GM19397 (cell line): ENCODE measurements at regions not wholly inside any gene's neighbourhood (a gene's known extent, or its start where the extent isn't known, plus 50 kb on each side); places are given as distances from the start of the nearest gene placed in this dataset.
"Not testable (repeated sequence)": the region's sequence is repeated elsewhere in the genome, so short reads cannot be mapped to it uniquely, and the experiment has no call there.

ENCODE experiments used
- ATAC-seq: cut with Tn5 transposase; IDR thresholded peaks from one replicate; pipeline ENCODE4 v1.9.1; 2021; ENCODE audit warnings: mild to moderate bottlenecking, moderate library complexity; ENCODE audit not compliant: unreplicated experiment

DNA sequence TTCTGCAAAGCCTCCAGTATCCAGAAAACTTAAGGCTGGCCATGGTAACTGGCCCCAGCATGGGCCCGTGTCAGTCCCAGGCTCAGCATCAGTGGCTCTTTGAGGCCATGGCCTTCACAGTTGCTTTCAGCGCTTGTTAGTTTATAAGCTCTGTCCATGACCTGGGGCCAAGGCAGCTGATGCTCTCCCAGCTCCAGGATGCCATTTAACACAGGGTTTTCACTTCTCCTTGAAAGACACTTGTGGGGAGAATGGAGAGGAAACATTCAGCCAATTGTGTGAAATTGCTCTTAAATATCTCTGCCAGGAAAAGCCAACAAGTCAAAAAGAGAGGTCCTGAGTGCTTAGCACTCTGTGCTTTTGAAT lies 321.3 kb downstream of the FOXO1 start:
- ATAC-seq, result no peak

DNA sequence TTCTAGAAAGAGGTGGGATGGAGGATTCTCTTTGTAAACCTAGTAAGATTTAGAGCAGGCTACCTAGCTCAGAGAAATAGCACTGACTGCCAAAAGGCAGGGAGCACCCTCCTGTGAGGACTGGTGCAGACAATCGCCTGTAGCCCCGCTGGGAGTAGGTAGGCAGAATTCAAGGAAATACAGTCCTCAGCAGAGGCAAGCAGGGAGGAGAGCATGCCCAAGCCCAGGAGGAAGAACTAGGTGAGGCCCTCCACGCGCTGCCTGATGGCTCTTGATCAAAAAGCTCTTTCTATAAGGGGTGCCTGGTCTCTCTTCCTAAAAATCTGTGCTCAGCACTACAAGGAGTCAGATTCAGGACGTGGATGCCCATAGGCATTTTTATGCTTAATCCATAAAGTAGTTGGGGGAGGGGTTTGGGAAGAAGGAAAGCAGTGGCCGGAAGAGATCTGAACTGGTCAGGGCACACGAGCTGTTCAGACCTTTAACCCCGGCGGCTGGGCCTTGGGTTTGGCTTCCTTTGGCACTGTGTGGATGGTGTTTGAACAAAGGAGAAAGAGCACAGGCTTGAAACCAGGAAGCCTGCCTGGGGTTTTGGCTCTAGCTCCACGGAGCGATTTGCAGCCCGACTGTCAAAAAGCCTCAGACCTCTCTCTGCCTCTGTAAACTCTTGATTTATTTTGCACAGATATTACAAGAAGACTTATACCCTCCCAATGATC lies 320.6 kb downstream of the FOXO1 start:
- ATAC-seq, result no peak

GRCh38 chr13:40346592-40346991 lies 319.8 kb downstream of the FOXO1 start:
- no peak for ATAC-seq

DNA sequence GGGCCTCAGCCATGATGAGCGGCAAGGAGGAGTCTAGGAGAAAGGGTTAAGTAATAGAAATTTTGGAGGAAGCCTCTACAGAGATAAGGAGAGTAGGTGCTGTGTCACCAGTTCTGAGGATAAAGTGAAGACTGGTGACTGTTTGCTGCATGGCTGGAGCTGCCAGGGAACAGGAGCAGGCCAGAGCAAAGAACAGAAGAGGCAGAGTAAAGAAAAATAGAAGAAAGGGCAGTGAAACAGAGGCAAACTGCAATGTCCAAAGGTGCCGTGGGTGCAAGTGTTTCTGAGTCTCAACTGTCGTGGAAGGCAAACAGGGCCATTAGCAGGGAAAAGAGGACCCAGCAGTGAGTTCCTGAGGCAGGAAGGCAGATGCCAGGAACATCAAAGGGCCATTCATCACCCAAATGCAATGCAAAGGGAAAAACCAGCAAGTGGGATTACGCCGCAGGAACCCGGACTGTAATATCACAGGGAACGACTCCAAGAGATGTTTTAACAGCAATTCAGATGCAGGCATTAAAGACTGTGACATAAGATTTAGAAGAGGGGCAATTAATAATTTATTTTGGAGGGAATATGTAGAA lies 318.3 kb downstream of the FOXO1 start:
- no peak for ATAC-seq

GRCh38 chr13:40350283-40350992 lies 316.0 kb downstream of the FOXO1 start:
- ATAC-seq, result no peak

- no peak for ATAC-seq
Measured at GRCh38 chr13:40351537-40352379, 314.7 kb downstream of the FOXO1 start.

DNA sequence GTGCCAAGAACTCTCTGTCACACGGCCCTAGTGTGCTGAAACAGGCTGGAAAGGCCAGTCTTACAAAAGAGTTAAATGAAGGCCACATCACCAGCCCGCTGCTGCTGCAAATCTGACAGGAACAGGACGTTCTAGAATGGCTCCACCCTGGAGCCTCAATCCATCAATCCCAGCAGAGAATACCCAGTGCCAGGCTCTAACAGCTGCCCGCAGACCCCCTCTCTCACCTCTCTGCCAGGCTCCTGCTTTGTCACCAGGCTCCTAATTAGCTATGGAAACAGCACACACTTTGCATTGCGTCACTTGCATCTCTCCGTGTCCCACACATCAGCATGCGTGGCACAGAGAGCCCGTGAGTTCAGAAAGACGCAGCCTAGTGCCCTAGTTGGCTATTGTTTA lies 314.1 kb downstream of the FOXO1 start:
- no peak for ATAC-seq

DNA sequence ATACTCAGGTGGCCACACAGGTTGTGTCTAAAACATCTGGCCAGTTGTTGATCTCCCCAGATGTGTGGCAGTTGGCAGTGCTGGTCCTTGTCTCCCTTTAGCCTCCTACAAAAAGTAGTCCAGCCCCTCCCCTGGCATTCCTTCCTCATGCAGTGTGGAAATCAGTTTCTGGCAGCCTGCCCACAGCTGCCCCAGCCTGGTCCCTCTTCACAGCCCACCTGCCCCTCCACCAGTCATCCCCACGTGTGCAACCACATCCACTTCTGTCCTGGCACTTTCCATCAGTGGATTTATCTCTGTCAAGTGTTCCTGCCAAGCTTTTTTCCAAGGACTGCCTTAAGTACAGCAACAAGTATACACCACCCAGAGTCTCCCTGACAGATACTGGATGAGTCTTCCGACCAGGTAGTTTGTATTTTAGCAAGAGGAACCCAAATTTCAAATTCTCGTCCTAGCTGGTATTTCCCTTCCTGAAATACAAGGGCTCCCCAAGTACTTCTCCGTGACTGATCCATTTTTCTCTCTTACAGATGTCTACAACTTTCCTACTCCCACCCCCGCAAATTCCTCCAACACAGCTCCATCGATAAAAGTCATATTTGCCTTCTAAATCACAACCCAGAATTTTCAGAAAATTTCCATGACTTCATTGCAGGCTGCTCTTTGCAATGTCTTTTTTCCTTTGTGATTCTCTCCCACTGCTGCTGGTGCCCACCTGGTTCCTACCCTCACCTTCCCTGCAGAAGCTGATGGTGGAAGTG lies 313.5 kb downstream of the FOXO1 start:
- no peak for ATAC-seq

DNA sequence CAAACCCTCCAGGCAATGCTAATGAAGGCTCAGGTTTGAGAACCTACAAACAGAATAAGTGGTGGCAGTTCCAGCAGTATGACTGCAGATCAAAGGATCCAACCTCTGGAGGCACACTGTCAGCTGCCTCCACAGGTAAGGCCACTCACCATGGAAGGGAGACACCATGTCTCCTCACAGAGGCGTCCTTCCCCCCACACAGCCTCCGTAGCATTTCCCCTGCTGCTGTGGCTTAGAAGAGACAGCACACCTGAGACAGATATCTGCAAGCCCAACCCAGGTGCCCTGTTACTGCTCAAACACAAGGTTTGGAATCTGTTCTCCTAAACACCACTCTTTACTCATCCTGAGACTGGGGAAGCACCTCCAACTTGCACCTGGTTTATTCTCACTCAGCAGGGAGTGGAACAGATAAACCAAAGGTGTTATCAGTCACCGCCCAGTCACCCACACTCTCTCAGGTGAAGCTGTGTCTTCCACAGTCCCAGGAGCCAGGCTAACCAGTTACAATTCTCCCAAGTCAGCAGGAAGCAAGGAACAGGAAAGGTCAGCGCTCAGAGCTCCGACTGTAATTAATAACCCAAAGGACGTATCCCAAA lies 311.2 kb downstream of the FOXO1 start:
- no peak for ATAC-seq

DNA sequence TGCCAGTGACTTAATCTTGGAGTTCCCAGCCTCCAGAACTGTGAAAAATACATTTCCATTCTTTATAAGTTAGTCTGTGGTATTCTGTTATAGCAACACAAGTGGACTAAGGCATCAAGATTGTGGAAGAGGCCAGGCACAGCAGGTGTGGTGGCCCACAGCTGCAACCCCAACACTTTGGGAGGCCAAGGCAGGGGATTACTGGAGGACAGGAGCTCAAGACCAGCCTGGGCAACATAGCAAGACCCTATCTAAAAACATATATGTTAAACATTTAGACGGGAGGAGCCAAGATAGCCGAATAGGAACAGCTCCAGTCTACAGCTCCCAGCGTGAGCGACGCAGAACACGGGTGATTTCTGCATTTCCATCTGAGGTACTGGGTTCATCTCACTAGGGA lies 310.4 kb downstream of the FOXO1 start:
- no peak for ATAC-seq

DNA sequence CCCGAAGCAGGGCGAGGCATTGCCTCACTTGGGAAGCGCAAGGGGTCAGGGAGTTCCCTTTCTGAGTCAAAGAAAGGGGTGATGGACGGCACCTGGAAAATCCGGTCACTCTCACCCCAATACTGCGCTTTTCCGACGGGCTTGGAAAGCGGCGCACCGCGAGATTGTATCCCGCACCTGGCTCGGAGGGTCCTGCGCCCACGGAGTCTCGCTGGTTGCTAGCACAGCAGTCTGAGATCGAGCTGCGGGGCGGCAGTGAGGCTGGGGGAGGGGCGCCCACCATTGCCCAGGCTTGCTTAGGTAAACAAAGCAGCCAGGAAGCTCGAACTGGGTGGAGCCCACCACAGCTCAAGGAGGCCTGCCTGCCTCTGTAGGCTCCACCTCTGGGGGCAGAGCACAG lies 310.0 kb downstream of the FOXO1 start:
- not testable (repeated sequence) for ATAC-seq

DNA sequence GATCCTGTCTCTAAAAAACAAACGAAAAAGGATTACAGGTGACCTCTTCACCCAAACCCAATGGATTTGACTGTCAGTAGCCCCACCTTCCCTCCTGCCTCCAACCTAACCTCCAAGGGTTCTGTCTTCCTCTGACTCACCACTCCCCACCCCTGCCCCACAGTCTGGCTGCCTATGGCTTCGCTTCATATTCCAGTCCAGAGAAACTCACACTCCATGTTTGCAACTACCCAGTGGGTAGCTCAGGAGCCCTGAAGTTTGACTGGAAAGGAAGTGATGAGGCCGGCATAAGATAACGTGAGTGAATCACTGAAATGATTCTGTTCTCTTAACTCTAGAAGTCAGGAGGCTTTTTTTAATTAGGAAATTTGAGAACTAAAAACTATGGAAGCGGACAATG lies 303.9 kb downstream of the FOXO1 start:
- ATAC-seq, result no peak

DNA sequence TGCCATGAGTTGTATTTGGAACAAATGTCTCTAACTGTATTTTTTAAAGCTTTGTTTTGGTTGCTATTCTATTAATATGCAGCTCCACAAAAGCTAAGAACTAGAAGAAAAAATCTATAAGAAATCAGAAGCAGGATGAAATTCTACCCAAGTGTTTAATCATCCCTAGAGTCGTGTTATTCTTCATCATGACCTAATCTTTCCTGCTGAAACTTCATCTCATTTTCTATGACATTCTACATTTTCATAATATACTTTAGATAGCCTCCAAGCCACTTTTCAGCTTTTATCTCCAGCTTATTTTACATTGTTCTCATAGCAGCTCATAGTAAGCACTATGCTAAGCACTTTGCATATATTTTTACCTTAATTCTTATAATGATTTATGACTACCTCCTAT lies 302.8 kb downstream of the FOXO1 start:
- no peak for ATAC-seq

- ATAC-seq, result no peak
Measured at GRCh38 chr13:40366119-40366518, 300.3 kb downstream of the FOXO1 start.

- ATAC-seq, result no peak
Measured at GRCh38 chr13:40368127-40368891, 298.1 kb downstream of the FOXO1 start.

DNA sequence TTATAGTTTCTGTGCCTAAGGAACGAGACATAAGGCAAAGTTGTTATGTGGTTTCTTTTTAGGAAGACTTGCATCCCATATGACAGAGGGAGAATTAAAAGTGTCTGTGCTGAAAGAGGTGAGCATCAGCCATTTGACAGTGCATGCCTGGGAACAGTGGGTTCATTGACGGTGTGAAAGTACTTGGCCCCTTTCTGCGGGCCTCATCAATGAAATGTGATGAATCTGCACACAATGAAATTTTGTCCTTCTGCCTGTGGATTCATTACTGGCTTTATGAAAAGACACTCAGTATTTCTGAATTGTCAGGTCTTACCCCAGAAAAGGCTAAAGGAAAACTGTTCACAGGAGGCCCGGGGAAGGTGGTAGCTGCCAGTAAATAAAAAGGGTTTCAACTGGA lies 295.8 kb downstream of the FOXO1 start:
- ATAC-seq, result no peak

- no peak for ATAC-seq
Measured at GRCh38 chr13:40371531-40372125, 294.8 kb downstream of the FOXO1 start.

GRCh38 chr13:40373608-40374007 lies 292.8 kb downstream of the FOXO1 start:
- not testable (repeated sequence) for ATAC-seq

GRCh38 chr13:40375489-40376171 lies 290.8 kb downstream of the FOXO1 start:
- ATAC-seq, result no peak
